HL-60 (cell line): ENCODE measurements at regions not wholly inside any gene's neighbourhood (a gene's known extent, or its start where the extent isn't known, plus 50 kb on each side); places are given as distances from the start of the nearest gene placed in this dataset.

Experiments
- SPI1 ChIP-seq: IDR thresholded peaks from 2 replicates; pipeline ENCODE4 v1.6.1; 2012; ENCODE audit warnings: low read depth, mild to moderate bottlenecking, borderline replicate concordance
- TF ChIP-seq, protein P1 (sequence below): IDR thresholded peaks from one replicate; pipeline ENCODE4 v1.5.1; 2011; ENCODE audit warnings: low read length, control low read depth, inconsistent platforms; ENCODE audit not compliant: insufficient read depth
- TF ChIP-seq, protein P2 (sequence below): IDR thresholded peaks from 2 replicates; pipeline ENCODE4 v1.6.1; 2012; ENCODE audit warnings: low read depth; ENCODE audit not compliant: insufficient replicate concordance

DNA sequence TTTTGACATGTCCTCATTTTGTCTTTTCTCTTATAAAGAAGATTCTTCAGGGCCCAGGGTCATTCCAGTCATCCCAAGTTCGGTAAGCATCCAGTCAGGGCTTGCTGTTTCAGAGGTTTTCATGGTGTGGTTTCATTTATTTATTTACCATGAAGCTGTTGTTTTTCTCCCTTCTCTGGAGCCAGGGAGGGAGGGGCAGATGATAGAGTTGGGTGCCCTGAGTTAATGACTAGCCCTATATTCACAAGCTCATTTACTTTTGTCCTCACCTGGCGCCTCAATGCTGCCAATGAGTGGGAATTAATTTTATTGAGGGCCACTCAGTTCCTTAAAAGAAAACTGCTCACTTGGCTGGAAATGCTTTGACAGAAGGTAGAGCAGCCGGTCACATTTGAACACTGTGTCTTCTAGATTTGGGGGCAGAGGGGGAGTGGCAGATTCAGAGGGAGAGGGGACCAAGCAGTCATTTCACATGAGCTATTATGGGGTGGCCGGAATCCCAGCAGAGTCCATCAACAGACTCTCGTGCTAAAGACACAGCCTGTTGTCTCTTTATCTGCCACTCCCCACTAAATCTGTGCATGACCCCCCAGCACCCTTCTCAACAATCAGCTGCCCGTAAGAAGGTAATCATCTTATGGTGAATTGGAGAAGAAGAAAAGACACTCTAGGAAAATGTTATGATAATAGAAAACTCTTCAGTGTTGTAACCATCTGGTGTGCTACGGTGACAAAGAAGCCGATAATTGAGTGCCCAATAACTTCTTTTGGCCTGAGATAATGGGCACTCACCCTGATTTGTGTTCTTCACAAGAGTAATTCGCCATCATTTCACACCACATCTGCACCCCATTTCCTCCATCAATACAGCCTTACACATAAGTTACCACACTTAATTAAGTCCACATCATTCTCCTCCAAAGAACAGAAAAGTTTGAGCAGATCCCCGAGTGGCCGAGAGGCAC, 573.5 kb upstream of the JAG1 start:
- TF ChIP-seq, protein P1, sequence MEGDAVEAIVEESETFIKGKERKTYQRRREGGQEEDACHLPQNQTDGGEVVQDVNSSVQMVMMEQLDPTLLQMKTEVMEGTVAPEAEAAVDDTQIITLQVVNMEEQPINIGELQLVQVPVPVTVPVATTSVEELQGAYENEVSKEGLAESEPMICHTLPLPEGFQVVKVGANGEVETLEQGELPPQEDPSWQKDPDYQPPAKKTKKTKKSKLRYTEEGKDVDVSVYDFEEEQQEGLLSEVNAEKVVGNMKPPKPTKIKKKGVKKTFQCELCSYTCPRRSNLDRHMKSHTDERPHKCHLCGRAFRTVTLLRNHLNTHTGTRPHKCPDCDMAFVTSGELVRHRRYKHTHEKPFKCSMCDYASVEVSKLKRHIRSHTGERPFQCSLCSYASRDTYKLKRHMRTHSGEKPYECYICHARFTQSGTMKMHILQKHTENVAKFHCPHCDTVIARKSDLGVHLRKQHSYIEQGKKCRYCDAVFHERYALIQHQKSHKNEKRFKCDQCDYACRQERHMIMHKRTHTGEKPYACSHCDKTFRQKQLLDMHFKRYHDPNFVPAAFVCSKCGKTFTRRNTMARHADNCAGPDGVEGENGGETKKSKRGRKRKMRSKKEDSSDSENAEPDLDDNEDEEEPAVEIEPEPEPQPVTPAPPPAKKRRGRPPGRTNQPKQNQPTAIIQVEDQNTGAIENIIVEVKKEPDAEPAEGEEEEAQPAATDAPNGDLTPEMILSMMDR: no peak
- TF ChIP-seq, protein P2, sequence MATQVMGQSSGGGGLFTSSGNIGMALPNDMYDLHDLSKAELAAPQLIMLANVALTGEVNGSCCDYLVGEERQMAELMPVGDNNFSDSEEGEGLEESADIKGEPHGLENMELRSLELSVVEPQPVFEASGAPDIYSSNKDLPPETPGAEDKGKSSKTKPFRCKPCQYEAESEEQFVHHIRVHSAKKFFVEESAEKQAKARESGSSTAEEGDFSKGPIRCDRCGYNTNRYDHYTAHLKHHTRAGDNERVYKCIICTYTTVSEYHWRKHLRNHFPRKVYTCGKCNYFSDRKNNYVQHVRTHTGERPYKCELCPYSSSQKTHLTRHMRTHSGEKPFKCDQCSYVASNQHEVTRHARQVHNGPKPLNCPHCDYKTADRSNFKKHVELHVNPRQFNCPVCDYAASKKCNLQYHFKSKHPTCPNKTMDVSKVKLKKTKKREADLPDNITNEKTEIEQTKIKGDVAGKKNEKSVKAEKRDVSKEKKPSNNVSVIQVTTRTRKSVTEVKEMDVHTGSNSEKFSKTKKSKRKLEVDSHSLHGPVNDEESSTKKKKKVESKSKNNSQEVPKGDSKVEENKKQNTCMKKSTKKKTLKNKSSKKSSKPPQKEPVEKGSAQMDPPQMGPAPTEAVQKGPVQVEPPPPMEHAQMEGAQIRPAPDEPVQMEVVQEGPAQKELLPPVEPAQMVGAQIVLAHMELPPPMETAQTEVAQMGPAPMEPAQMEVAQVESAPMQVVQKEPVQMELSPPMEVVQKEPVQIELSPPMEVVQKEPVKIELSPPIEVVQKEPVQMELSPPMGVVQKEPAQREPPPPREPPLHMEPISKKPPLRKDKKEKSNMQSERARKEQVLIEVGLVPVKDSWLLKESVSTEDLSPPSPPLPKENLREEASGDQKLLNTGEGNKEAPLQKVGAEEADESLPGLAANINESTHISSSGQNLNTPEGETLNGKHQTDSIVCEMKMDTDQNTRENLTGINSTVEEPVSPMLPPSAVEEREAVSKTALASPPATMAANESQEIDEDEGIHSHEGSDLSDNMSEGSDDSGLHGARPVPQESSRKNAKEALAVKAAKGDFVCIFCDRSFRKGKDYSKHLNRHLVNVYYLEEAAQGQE: no peak
- no peak for TF ChIP-seq SPI1
